AG04450 (cell line): ENCODE measurements at regions not wholly inside any gene's neighbourhood (a gene's known extent, or its start where the extent isn't known, plus 50 kb on each side); places are given as distances from the start of the nearest gene placed in this dataset.
"Not testable (repeated sequence)": the region's sequence is repeated elsewhere in the genome, so short reads cannot be mapped to it uniquely, and the experiment has no call there.

ENCODE experiments used
- CTCF ChIA-PET: fragments of 300-600, 350-600 bp; formaldehyde crosslinking; extraction: SDS; loops from one replicate; lab custom pipeline; 2022; ENCODE audit warnings: antibody characterized with exemption, inconsistent platforms; lab: Charles Lee
- POLR2A ChIA-PET: fragments of 350-600 bp; formaldehyde crosslinking; extraction: SDS; loops from one replicate; lab custom pipeline; 2021; ENCODE audit warnings: antibody characterized with exemption, inconsistent platforms; lab: Yijun Ruan, JAX
- DNase-seq: peaks from one replicate; pipeline ENCODE4 v3.0.0-alpha.2; 2011; ENCODE audit warnings: low read depth, low spot score
- H3K27ac ChIP-seq: one replicate; pipeline ENCODE4 v1.5.1; 2012; ENCODE audit warnings: low read depth, low read length, control low read depth
- H3K27me3 ChIP-seq: one replicate; pipeline ENCODE4 v1.6.0; 2012; ENCODE audit warnings: low read length; ENCODE audit not compliant: control insufficient read depth, insufficient read depth
- H3K4me3 ChIP-seq: 2 replicates; pipeline ENCODE4 v1.5.1; 2011; ENCODE audit warnings: mild to moderate bottlenecking, low read depth, low read length, control low read depth
- H3K9me3 ChIP-seq: 2 replicates; pipeline ENCODE4 v1.5.1; 2012; ENCODE audit warnings: low read length; ENCODE audit not compliant: control insufficient read depth, insufficient read depth
- TF ChIP-seq, protein P1 (sequence below): IDR thresholded peaks from 2 replicates; pipeline ENCODE4 v1.5.1; 2011; ENCODE audit warnings: low read depth, low read length, control low read depth, inconsistent platforms

DNA sequence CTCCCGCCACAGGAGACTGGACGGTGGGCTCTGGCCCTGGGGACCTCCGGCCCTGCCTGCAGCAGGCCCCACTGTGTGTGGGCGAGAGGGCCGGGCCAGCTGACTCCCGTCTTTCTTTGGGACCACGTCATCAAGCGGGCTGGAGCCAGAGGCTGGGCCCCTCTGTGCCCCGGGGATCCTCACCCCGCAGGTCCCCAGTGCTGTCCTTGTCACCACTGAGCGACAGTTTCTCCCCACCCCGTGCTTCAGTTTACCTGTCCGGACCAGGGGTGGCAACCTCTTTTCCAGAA, 181.9 kb upstream of the ZNF469 start:
- no peak for DNase-seq
- Histone ChIP-seq H3K27me3 (no peaks in the 10 kb centered on the region), H3K27ac (peak overlapping the region; percentile 52), H3K9me3 (peaks cover 5% of the 10 kb centered on the region; the same call in 1 of the 2 replicates), H3K4me3 (no peak overlapping the region)
- TF ChIP-seq, protein P1, sequence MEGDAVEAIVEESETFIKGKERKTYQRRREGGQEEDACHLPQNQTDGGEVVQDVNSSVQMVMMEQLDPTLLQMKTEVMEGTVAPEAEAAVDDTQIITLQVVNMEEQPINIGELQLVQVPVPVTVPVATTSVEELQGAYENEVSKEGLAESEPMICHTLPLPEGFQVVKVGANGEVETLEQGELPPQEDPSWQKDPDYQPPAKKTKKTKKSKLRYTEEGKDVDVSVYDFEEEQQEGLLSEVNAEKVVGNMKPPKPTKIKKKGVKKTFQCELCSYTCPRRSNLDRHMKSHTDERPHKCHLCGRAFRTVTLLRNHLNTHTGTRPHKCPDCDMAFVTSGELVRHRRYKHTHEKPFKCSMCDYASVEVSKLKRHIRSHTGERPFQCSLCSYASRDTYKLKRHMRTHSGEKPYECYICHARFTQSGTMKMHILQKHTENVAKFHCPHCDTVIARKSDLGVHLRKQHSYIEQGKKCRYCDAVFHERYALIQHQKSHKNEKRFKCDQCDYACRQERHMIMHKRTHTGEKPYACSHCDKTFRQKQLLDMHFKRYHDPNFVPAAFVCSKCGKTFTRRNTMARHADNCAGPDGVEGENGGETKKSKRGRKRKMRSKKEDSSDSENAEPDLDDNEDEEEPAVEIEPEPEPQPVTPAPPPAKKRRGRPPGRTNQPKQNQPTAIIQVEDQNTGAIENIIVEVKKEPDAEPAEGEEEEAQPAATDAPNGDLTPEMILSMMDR, result no peak
- POLR2A ChIA-PET, result no interaction called here
- CTCF ChIA-PET, result no interaction called here

DNA sequence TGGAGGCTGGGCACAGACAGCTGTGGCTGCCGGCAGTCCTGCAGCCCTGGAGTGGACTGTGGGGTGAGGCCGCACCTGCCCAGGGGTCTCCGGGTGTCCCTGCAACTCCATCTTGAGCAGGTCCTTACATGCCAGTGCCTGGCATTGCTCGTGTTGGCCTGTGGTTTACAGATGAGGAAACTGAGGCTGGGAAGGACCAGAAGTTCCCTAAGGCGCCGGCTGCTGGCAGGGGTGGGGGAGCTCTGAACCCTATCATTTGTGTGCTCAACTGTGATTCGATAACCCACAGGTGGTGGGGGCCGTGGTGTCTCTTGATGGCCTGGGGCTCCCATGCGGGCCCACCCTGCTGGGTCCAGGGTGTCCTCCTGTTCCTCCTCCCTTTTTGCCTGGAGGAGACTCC, 181.1 kb upstream of the ZNF469 start:
- H3K27me3 ChIP-seq, H3K4me3 ChIP-seq, CTCF ChIA-PET, H3K9me3 ChIP-seq, POLR2A ChIA-PET, DNase-seq, H3K27ac ChIP-seq: not testable (repeated sequence)

DNA sequence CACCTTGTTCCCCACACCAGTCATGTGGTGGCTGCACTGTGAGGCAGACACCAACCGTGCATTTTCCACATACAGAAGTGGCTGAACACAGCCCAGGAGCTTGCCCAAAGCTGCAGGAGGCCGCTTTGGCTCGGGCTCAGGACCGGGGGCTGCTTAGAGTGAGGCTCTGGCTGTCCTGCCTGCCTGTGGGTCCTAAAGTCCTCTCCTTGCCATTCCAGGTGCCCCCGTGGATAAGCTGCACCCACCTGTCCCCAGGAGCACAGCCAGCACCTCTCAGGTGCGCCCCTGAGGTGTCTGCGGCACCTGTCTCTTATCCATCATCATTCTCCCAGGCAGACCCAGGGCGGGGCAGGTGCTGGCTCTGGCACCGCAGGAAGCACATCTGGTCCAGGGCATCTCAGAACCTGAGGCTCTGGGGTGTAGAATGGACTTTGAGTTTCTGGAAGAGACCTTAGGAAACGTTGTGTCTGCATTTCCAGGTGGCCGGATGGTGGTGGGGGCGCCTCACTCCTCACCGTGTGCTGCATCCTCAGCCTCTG, 180.5 kb upstream of the ZNF469 start:
- no peaks in the 10 kb centered on the region for H3K27me3 ChIP-seq
- POLR2A ChIA-PET, result no interaction called here
- H3K4me3 ChIP-seq, result no peak overlapping the region
- peaks cover 5% of the 10 kb centered on the region; the same call in 1 of the 2 replicates for H3K9me3 ChIP-seq
- DNase-seq, result no peak
- TF ChIP-seq, protein P1, result no peak
- H3K27ac ChIP-seq, result no peak overlapping the region
- CTCF ChIA-PET, result no interaction called here

DNA sequence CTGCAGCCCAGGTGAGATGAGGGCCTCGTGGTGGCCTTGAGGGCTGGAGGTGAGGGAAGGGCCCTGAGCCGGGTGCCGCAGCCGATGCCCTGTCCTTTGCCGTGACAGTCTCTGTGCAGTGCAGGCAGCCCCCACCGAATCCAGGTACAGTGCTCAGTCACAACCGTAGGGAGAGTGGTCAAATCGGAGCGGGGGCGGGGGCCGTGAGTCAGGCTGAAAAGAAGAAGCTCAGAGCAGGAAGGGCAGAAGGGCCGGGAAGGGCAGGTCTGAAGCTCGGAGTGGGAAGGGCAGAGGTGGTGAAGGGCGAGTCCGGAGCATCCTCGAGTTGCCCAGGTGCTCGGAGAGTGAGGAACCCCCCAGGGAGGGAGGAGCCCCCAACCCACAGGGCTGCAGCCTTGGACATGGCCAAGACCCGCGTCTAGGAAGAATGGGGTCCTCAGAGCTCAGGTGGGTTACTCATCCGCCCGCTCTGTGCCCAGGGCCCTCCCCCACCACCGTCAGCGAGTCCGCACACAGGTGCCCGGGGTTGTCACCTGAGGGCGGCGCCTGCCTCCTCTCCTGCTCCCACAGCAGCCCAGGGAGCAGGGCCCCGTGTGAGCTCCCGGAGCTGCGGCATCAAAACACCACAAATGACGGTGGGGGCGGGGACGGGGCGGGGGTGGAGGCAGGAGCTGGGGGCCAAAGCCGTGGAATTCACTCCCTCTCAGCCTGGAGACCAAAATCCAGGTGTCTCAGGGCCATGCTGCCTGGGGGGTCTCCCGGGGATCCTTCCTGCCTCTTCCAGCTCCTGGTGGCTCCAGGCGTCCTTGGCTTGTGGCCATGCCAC, 179.7 kb upstream of the ZNF469 start:
- H3K9me3 ChIP-seq, DNase-seq, H3K27me3 ChIP-seq, H3K27ac ChIP-seq, CTCF ChIA-PET, H3K4me3 ChIP-seq, POLR2A ChIA-PET: not testable (repeated sequence)

DNA sequence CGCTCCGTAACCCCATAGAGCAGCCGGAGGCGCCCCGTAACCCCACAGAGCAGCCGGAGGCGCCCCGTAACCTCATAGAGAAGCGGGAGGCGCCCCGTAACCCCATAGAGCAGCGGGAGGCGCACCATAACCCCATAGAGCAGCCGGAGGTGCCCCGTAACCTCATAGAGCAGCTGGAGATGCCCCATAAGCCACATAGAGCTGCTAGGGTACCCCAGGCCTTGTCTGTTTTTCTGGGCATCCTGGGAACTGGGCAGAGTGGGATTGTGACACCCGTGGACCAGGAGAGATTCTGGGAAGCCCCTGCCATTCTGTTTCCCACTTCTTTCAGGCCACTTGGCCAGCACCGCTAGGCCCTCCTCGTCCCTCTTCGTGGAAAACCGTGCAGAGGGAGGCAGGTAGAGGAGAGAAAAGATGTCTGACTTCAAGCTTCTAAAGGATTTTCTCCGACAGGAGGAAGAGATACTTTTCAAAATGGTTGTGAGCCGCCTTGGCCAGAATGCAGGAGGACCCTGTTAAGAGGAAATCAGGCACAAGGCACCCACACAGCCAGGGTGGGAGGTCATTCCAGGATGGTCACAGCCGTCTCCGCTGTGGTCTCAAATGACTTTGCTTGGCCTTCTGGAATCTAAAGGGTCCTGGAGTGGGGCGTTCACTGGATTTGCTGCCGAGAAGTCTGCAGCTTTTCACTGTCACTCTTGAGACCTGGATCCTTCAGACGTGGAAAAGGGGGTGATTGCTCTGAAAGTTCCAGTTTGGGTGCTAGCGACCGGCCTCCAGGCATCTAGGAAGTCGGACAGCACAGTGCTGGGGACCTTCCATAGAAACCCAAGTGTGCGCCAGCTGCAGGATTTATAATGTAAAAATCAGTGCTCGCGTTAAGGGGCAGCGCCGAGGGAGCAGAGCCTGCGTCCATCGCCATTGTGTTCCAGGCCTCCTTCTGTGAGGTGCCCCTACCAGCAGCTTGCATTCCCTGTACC, 178.3 kb upstream of the ZNF469 start:
- CTCF ChIA-PET, POLR2A ChIA-PET, H3K27me3 ChIP-seq: not testable (repeated sequence)

DNA sequence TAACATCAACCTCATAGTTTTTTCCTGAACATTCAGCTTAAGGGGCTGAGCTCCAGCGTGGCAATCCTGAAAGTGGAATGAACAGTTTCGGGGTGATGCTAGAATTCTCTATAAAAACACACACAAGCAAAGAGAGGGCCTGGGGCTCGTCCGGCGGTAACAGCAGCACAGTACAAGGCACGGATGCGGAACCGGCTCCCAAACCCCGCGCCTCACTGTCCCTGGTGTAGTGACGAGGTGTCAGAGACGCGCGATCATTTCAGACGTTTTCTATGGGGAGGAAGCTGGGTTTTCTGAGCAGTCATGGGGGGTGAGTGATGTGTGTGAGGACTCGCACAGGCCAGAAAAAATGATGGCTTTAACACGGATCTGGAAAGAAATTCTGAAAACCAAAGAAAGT, 177.3 kb upstream of the ZNF469 start:
- H3K27me3 ChIP-seq, DNase-seq, H3K27ac ChIP-seq, POLR2A ChIA-PET, CTCF ChIA-PET, H3K4me3 ChIP-seq, H3K9me3 ChIP-seq: not testable (repeated sequence)

More for the DNA sequence above, 178.3 kb upstream of the ZNF469 start:
- not testable (repeated sequence) for H3K27ac ChIP-seq, H3K4me3 ChIP-seq, DNase-seq, H3K9me3 ChIP-seq

DNA sequence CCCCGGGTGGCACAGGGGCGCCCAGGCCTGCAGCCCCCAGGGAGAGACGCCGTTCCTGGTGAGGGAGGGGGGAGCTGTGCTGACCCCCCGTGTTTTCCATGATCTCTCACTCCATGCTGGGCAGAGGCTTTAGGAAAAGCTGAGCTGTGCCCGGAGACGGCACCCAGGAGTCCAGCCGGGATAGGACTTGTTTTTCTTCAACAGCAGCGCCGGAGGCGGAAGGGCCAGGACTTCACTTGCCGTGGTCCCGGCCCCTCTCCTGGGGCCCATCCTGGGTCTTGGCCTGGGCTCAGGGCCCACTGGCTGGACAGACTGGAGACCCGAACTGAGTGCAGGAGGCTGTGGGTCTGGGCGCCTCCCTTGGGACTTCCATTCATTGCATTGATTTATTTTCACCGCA, 176.8 kb upstream of the ZNF469 start:
- H3K9me3 ChIP-seq, CTCF ChIA-PET, H3K27me3 ChIP-seq, DNase-seq, H3K4me3 ChIP-seq, POLR2A ChIA-PET, H3K27ac ChIP-seq: not testable (repeated sequence)

DNA sequence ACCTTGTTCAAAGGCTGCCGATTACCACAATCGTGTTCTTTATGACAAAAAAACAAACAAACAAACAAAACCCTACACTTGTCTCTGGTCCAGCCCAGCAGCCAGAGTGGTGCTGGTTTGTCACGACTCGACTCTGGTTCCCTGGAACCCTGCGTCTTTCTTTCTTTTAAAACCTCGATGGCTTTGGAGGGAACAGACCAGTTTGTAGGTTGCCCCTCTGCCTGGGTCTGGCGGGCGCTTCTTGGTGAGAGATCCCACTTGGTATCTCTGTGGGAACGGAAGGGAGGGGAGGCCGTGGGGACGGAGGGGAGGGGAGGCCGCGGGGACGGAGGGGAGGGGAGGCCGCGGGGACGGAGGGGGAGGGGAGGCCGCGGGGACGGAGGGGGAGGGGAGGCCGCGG, 176.2 kb upstream of the ZNF469 start:
- H3K27me3 ChIP-seq, POLR2A ChIA-PET, H3K9me3 ChIP-seq, H3K27ac ChIP-seq, CTCF ChIA-PET, H3K4me3 ChIP-seq, DNase-seq: not testable (repeated sequence)
